H1 (cell line): ENCODE measurements at regions not wholly inside any gene's neighbourhood (a gene's known extent, or its start where the extent isn't known, plus 50 kb on each side); places are given as distances from the start of the nearest gene placed in this dataset.

Source experiments
- CTCF ChIA-PET: fragments of 300-600 bp; sonication (Branson Sonifier 250); formaldehyde crosslinking; loops from one replicate; lab custom pipeline; 2021; ENCODE audit not compliant: partially characterized antibody; lab: Charles Lee
- POLR2A ChIA-PET: fragments of 300-600 bp; sonication (Branson Sonifier 250); formaldehyde crosslinking; loops from one replicate; lab custom pipeline; 2021; ENCODE audit warnings: inconsistent platforms; ENCODE audit not compliant: partially characterized antibody; lab: Charles Lee
- DNase-seq, 2 experiments: peaks; one replicate each; pipeline versions ENCODE4 v3.0.0 to v3.0.0-alpha.2; 2010 to 2022; ENCODE audit warnings: low spot score in 2 of 2, low read depth in 1 of 2, mixed read lengths in 1 of 2
- FAIRE-seq: peaks from 2 replicates; lab custom pipeline; 2011; peaks lifted over from hg19 to GRCh38; lab: Jason Lieb, UNC
- H2AFZ ChIP-seq: 2 replicates; pipeline ENCODE4 v1.8.1; 2012; ENCODE audit warnings: low read length, inconsistent platforms
- H2AK5ac ChIP-seq: 2 replicates; pipeline ENCODE4 v1.6.1; 2013; ENCODE audit warnings: low read depth, low read length
- H2BK120ac ChIP-seq: replicated peaks from 2 replicates; pipeline ENCODE3; 2013; ENCODE audit warnings: low read depth, low read length, inconsistent platforms
- H2BK12ac ChIP-seq: 2 replicates; pipeline ENCODE4 v1.6.1; 2013; ENCODE audit warnings: low read depth, low read length
- H2BK15ac ChIP-seq: 2 replicates; pipeline ENCODE4 v1.6.1; 2013; ENCODE audit warnings: low read length
- H2BK20ac ChIP-seq: 2 replicates; pipeline ENCODE4 v1.6.1; 2013; ENCODE audit warnings: low read length
- H2BK5ac ChIP-seq: 2 replicates; pipeline ENCODE4 v1.6.1; 2013; ENCODE audit warnings: low read depth, low read length
- H3K14ac ChIP-seq: 2 replicates; pipeline ENCODE4 v1.6.1; 2013; ENCODE audit warnings: inconsistent platforms; ENCODE audit not compliant: insufficient read length
- H3K18ac ChIP-seq: 2 replicates; pipeline ENCODE4 v1.6.1; 2013; ENCODE audit warnings: low read length; ENCODE audit errors: extremely low read depth
- H3K23ac ChIP-seq: 2 replicates; pipeline ENCODE4 v1.6.1; 2013; ENCODE audit warnings: inconsistent platforms; ENCODE audit not compliant: insufficient read length
- H3K23me2 ChIP-seq: 2 replicates; pipeline ENCODE4 v1.6.1; 2013; ENCODE audit warnings: low read depth, low read length
- H3K27ac ChIP-seq: 2 replicates; pipeline ENCODE4 v1.6.1; 2011; ENCODE audit warnings: low read depth, low read length, inconsistent platforms
- H3K27me3 ChIP-seq, 4 experiments: replicated peaks in 1 of 4; 1 replicate in 1 of 4; 2 replicates in 3 of 4; pipeline versions ENCODE4 v1.6.1 to v1.8.1; 2011 to 2013; ENCODE audit warnings: low read length in 3 of 4, mild to moderate bottlenecking in 3 of 4, inconsistent platforms in 2 of 4, mixed read lengths in 2 of 4, moderate library complexity in 1 of 4; ENCODE audit not compliant: control insufficient read depth in 3 of 4, insufficient read depth in 3 of 4; ENCODE audit errors: extremely low read depth in 1 of 4
- H3K36me3 ChIP-seq, 4 experiments: 2 replicates each; pipeline versions ENCODE4 v1.6.1 to v1.8.1; 2011 to 2013; ENCODE audit warnings: mild to moderate bottlenecking in 4 of 4, low read length in 3 of 4, moderate library complexity in 2 of 4, control low read depth in 1 of 4, inconsistent platforms in 1 of 4; ENCODE audit not compliant: insufficient read depth in 4 of 4, control insufficient read depth in 2 of 4
- H3K4ac ChIP-seq: replicated peaks from 2 replicates; pipeline ENCODE3; 2013; ENCODE audit warnings: low read length, low read depth, mixed read lengths, inconsistent platforms; ENCODE audit not compliant: insufficient read length
- H3K4me1 ChIP-seq, 4 experiments: replicated peaks in 1 of 4; 1 replicate in 1 of 4; 2 replicates in 3 of 4; pipeline versions ENCODE4 v1.6.1 to v1.8.1; 2011 to 2013; ENCODE audit warnings: low read length in 3 of 4, inconsistent platforms in 2 of 4, mixed read lengths in 1 of 4; ENCODE audit not compliant: insufficient read depth in 4 of 4, control insufficient read depth in 3 of 4
- H3K4me2 ChIP-seq, 2 experiments: 2 replicates each; pipeline versions ENCODE4 v1.6.1 to v1.8.1; 2011 to 2013; ENCODE audit warnings: low read depth in 2 of 2, low read length in 2 of 2, control low read depth in 1 of 2, inconsistent platforms in 1 of 2, mild to moderate bottlenecking in 1 of 2; ENCODE audit not compliant: insufficient read depth in 1 of 2
- H3K4me3 ChIP-seq, 4 experiments: fragments of 200-600, 300-600 bp in 1 of 4; sonication (generic), shearing (Covaris generic), sonication (Bioruptor Twin) in 1 of 4; 2 replicates each; pipeline versions ENCODE4 v1.5.1 to v1.8.1; 2011 to 2016; ENCODE audit warnings: low read length in 4 of 4, low read depth in 3 of 4, control low read depth in 2 of 4, inconsistent platforms in 2 of 4, mild to moderate bottlenecking in 2 of 4, mixed read lengths in 1 of 4, moderate library complexity in 1 of 4; ENCODE audit not compliant: insufficient read depth in 2 of 4; ENCODE audit errors: extremely low read depth in 1 of 4
- H3K56ac ChIP-seq: replicated peaks from 2 replicates; pipeline ENCODE3; 2013; ENCODE audit warnings: low read depth, mild to moderate bottlenecking, mixed read lengths, low read length, inconsistent platforms; ENCODE audit not compliant: insufficient read length
- H3K79me1 ChIP-seq: 2 replicates; pipeline ENCODE4 v1.6.1; 2013; ENCODE audit warnings: low read depth, low read length, control low read depth
- H3K79me2 ChIP-seq, 2 experiments: 2 replicates each; pipeline versions ENCODE4 v1.6.1 to v1.8.1; 2012 to 2013; ENCODE audit warnings: low read length in 2 of 2, mild to moderate bottlenecking in 2 of 2, inconsistent platforms in 1 of 2; ENCODE audit not compliant: insufficient read depth in 2 of 2, control insufficient read depth in 1 of 2
- H3K9ac ChIP-seq, 4 experiments: replicated peaks in 1 of 4; 1 replicate in 1 of 4; 2 replicates in 3 of 4; pipeline versions ENCODE4 v1.6.1 to v1.8.1; 2011 to 2013; ENCODE audit warnings: low read depth in 3 of 4, low read length in 3 of 4, control low read depth in 2 of 4, mild to moderate bottlenecking in 2 of 4, moderate library complexity in 2 of 4, inconsistent platforms in 1 of 4; ENCODE audit errors: extremely low read depth in 1 of 4
- H3K9me3 ChIP-seq, 2 experiments: 2 replicates each; pipeline versions ENCODE4 v1.6.1 to v1.8.1; 2012 to 2013; ENCODE audit warnings: mild to moderate bottlenecking in 2 of 2, moderate library complexity in 2 of 2, control low read depth in 1 of 2, inconsistent platforms in 1 of 2, low read depth in 1 of 2, low read length in 1 of 2, mixed read lengths in 1 of 2; ENCODE audit not compliant: insufficient read depth in 2 of 2
- H4K20me1 ChIP-seq, 2 experiments: replicated peaks in 1 of 2; 2 replicates each; pipeline versions ENCODE3 to v1.8.1; 2011 to 2013; ENCODE audit warnings: inconsistent platforms in 2 of 2, low read length in 2 of 2, mild to moderate bottlenecking in 1 of 2; ENCODE audit not compliant: insufficient read depth in 2 of 2, control insufficient read depth in 1 of 2
- H4K5ac ChIP-seq: 2 replicates; pipeline ENCODE4 v1.6.1; 2013; ENCODE audit warnings: low read length, low read depth, mixed read lengths, inconsistent platforms; ENCODE audit not compliant: insufficient read length
- H4K8ac ChIP-seq: 2 replicates; pipeline ENCODE4 v1.8.0; 2013; ENCODE audit warnings: mild to moderate bottlenecking, moderate library complexity, low read length, inconsistent platforms; ENCODE audit not compliant: insufficient read depth; ENCODE audit errors: extremely low read depth
- H4K91ac ChIP-seq: replicated peaks from 2 replicates; pipeline ENCODE3; 2013; ENCODE audit warnings: low read length, mixed read lengths, inconsistent platforms; ENCODE audit not compliant: insufficient read length
- ATF3 ChIP-seq: IDR thresholded peaks from 2 replicates; pipeline ENCODE4 v1.6.1; 2011; ENCODE audit warnings: low read depth, mild to moderate bottlenecking, low read length; ENCODE audit not compliant: insufficient read depth
- BACH1 ChIP-seq: IDR thresholded peaks from 2 replicates; pipeline ENCODE4 v1.6.1; 2012; ENCODE audit warnings: low read length, improper control_type of control experiment
- BRCA1 ChIP-seq: IDR thresholded peaks from 2 replicates; pipeline ENCODE4 v1.6.1; 2012; ENCODE audit warnings: low read depth, low read length, improper control_type of control experiment
- CHD1 ChIP-seq: IDR thresholded peaks from 2 replicates; pipeline ENCODE4 v1.6.1; 2012; ENCODE audit warnings: low read depth, low read length, improper control_type of control experiment
- EP300 ChIP-seq, 2 experiments: IDR thresholded peaks; 1 replicate in 1 of 2; 2 replicates in 1 of 2; pipeline ENCODE4 v1.6.1; 2011 to 2012; ENCODE audit warnings: low read depth in 2 of 2, low read length in 2 of 2, mild to moderate bottlenecking in 2 of 2, borderline replicate concordance in 1 of 2, inconsistent platforms in 1 of 2, moderate library complexity in 1 of 2
- HDAC6 ChIP-seq: IDR thresholded peaks from one replicate; pipeline ENCODE4 v1.7.1; 2012; ENCODE audit warnings: low read depth, mild to moderate bottlenecking, inconsistent platforms, low read length, moderate library complexity
- KDM4A ChIP-seq: IDR thresholded peaks from one replicate; pipeline ENCODE4 v1.7.1; 2012; ENCODE audit warnings: low read depth, mild to moderate bottlenecking, moderate library complexity, low read length, inconsistent platforms; ENCODE audit not compliant: severe bottlenecking
- NANOG ChIP-seq: IDR thresholded peaks from 2 replicates; pipeline ENCODE4 v1.6.1; 2011; ENCODE audit warnings: low read length, low read depth, mild to moderate bottlenecking, inconsistent platforms; ENCODE audit not compliant: insufficient read depth, poor library complexity, severe bottlenecking
- NRF1 ChIP-seq: IDR thresholded peaks from 2 replicates; pipeline ENCODE4 v1.6.1; 2011; ENCODE audit warnings: mild to moderate bottlenecking, low read depth, low read length, improper control_type of control experiment
- SAP30 ChIP-seq: fragments of 300-600 bp; sonication (generic); IDR thresholded peaks from 2 replicates; pipeline ENCODE4 v1.7.1; 2012; ENCODE audit warnings: low read length, moderate library complexity, mild to moderate bottlenecking, inconsistent platforms; ENCODE audit not compliant: insufficient read depth, insufficient replicate concordance
- SP4 ChIP-seq: IDR thresholded peaks from 2 replicates; pipeline ENCODE4 v1.6.1; 2012; ENCODE audit warnings: low read length, inconsistent platforms
- SRF ChIP-seq: IDR thresholded peaks from 2 replicates; pipeline ENCODE4 v1.6.1; 2011; ENCODE audit warnings: mild to moderate bottlenecking, low read depth, low read length, moderate library complexity
- SUZ12 ChIP-seq: fragments of 200-600 bp; sonication (generic); IDR thresholded peaks from 2 replicates; pipeline ENCODE4 v1.6.1; 2012; ENCODE audit warnings: mild to moderate bottlenecking, inconsistent platforms, low read length, moderate library complexity, mixed read lengths
- TEAD4 ChIP-seq: IDR thresholded peaks from 2 replicates; pipeline ENCODE4 v1.6.1; 2012; ENCODE audit warnings: low read depth, low read length, inconsistent platforms, mixed read lengths
- YY1 ChIP-seq: IDR thresholded peaks from 2 replicates; pipeline ENCODE4 v1.6.1; 2011; ENCODE audit warnings: low read depth, mild to moderate bottlenecking, low read length
- WGBS, 2 experiments: shearing (Covaris generic) in 1 of 2; methylation state at CpG; one replicate each; pipeline versions ENCODE4 v1.1.6 to v1.1.7; 2013 to 2015; ENCODE audit warnings: low lambda C conversion rate in 2 of 2, mixed read lengths in 2 of 2, inconsistent platforms in 1 of 2, low coverage in 1 of 2, missing lambda C conversion rate in 1 of 2; ENCODE audit not compliant: insufficient replicate concordance in 2 of 2, insufficient coverage in 1 of 2, insufficient read length in 1 of 2; ENCODE audit errors: extremely low coverage in 1 of 2, missing lambda C conversion rate in 1 of 2; 5-methylcytosine and 5-hydroxymethylcytosine counted together

GRCh38 chr2:42843131-42843530 is 50.7 kb upstream of the HAAO start:
- Histone ChIP-seq H3K4me3 (no peak overlapping the region), H4K20me1 (no peaks in the 10 kb centered on the region), H2BK15ac (no peak overlapping the region), H3K18ac (no peak overlapping the region), H2BK5ac (no peak overlapping the region), H3K14ac (no peak overlapping the region), H4K8ac (no peak overlapping the region), H4K91ac (no peak overlapping the region), H3K79me1 (no peaks in the 10 kb centered on the region), H3K9ac (no peak overlapping the region), H3K4me2 (no peak overlapping the region), H3K27ac (no peak overlapping the region), H4K5ac (no peak overlapping the region), H3K9me3 (no peaks in the 10 kb centered on the region), H3K4ac (no peak overlapping the region), H2BK20ac (no peak overlapping the region), H3K4me1 (no peaks in the 10 kb centered on the region), H2AFZ (no peak overlapping the region), H3K79me2 (no peaks in the 10 kb centered on the region), H2BK12ac (no peak overlapping the region), H2BK120ac (no peak overlapping the region), H3K23ac (no peak overlapping the region), H3K27me3 (no peaks in the 10 kb centered on the region), H3K56ac (no peak overlapping the region), H3K23me2 (no peaks in the 10 kb centered on the region; the same call in 1 of the 2 replicates), H2AK5ac (no peak overlapping the region), H3K36me3 (no peaks in the 10 kb centered on the region)
- no peak for TF ChIP-seq SRF
- TF ChIP-seq HDAC6: no peak
- TF ChIP-seq TEAD4: no peak
- no peak for TF ChIP-seq BACH1
- no peak for TF ChIP-seq ATF3
- TF ChIP-seq SAP30: no peak
- no peak for TF ChIP-seq BRCA1
- no peak for TF ChIP-seq YY1
- no peak for TF ChIP-seq KDM4A
- no peak for TF ChIP-seq SUZ12
- no peak for TF ChIP-seq EP300 (IDR thresholded peaks at IDR 0.05; ENCODE audit: borderline replicate concordance in 1 of 2, low read depth in 2 of 2, low read length in 2 of 2)
- no peak for TF ChIP-seq NRF1
- TF ChIP-seq SP4: no peak
- TF ChIP-seq CHD1: no peak
- no peak for TF ChIP-seq NANOG
- WGBS, 2 experiments: 91% methylated on average over 6 of the region's 6 CpGs; no CpG with 5 or more reads in 1 of the 2 experiments
- DNase-seq (no peak), FAIRE-seq (no peak)
- CTCF ChIA-PET: interaction anchor here (0.6 to 15.1 kb wide), 4 partner anchors 14 to 699 kb away, joined by 3 to 137 read pairs (median 4); no protein-coding TSS in a partner anchor
- POLR2A ChIA-PET: no interaction called here
